ENCODE measurements at regions not wholly inside any gene's neighbourhood (a gene's known extent, or its start where the extent isn't known, plus 50 kb on each side); places are given as distances from the start of the nearest gene placed in this dataset.
"Not testable (repeated sequence)": the region's sequence is repeated elsewhere in the genome, so short reads cannot be mapped to it uniquely, and the experiment has no call there.

- DNase-seq (ENCODE audit: low spot score), result no peak
These were observed 131.9 kb upstream of the SFSWAP start for GRCh38 chr12:131578828-131579470.

GRCh38 chr12:131583090-131583712 lies 127.7 kb upstream of the SFSWAP start:
- no peak for DNase-seq (ENCODE audit: low spot score)

- DNase-seq (ENCODE audit: low spot score), result no peak
These were observed 124.6 kb upstream of the SFSWAP start for GRCh38 chr12:131586269-131586668.

- no peak for DNase-seq (ENCODE audit: low spot score)
These were observed 124.1 kb upstream of the SFSWAP start for GRCh38 chr12:131586761-131587160.

- no peak for DNase-seq (ENCODE audit: low spot score)
These were observed 123.3 kb upstream of the SFSWAP start for GRCh38 chr12:131587565-131587964.

GRCh38 chr12:131589221-131589897 lies 121.5 kb upstream of the SFSWAP start:
- no peak for DNase-seq (ENCODE audit: low spot score)

- no peak for DNase-seq (ENCODE audit: low spot score)
These were observed 120.9 kb upstream of the SFSWAP start for GRCh38 chr12:131589966-131590365.

- no peak for DNase-seq (ENCODE audit: low spot score)
These were observed 119.8 kb upstream of the SFSWAP start for GRCh38 chr12:131591136-131591535.

GRCh38 chr12:131591714-131592709 lies 118.9 kb upstream of the SFSWAP start:
- no peak for DNase-seq (ENCODE audit: low spot score)

- DNase-seq (ENCODE audit: low spot score), result no peak
These were observed 117.9 kb upstream of the SFSWAP start for GRCh38 chr12:131592972-131593371.

- DNase-seq (ENCODE audit: low spot score), result no peak
These were observed 117.5 kb upstream of the SFSWAP start for GRCh38 chr12:131593406-131593805.

- DNase-seq (ENCODE audit: low spot score), result no peak
These were observed 114.8 kb upstream of the SFSWAP start for GRCh38 chr12:131596115-131596514.

GRCh38 chr12:131597333-131597732 lies 113.6 kb upstream of the SFSWAP start:
- no peak for DNase-seq (ENCODE audit: low spot score)

- DNase-seq (ENCODE audit: low spot score), result no peak
These were observed 112.2 kb upstream of the SFSWAP start for GRCh38 chr12:131598717-131599116.

GRCh38 chr12:131599190-131600159 lies 111.4 kb upstream of the SFSWAP start:
- no peak for DNase-seq (ENCODE audit: low spot score)

- DNase-seq (ENCODE audit: low spot score), result no peak
These were observed 110.7 kb upstream of the SFSWAP start for GRCh38 chr12:131600160-131600532.

GRCh38 chr12:131601499-131601898 lies 109.4 kb upstream of the SFSWAP start:
- DNase-seq (ENCODE audit: low spot score), result not testable (repeated sequence)

- no peak for DNase-seq (ENCODE audit: low spot score)
These were observed 107.6 kb upstream of the SFSWAP start for GRCh38 chr12:131603106-131603938.

- DNase-seq (ENCODE audit: low spot score), result no peak
These were observed 106.7 kb upstream of the SFSWAP start for GRCh38 chr12:131603939-131604795.
